ENCODE measurements at regions not wholly inside any gene's neighbourhood (a gene's known extent, or its start where the extent isn't known, plus 50 kb on each side); places are given as distances from the start of the nearest gene placed in this dataset.

DNA sequence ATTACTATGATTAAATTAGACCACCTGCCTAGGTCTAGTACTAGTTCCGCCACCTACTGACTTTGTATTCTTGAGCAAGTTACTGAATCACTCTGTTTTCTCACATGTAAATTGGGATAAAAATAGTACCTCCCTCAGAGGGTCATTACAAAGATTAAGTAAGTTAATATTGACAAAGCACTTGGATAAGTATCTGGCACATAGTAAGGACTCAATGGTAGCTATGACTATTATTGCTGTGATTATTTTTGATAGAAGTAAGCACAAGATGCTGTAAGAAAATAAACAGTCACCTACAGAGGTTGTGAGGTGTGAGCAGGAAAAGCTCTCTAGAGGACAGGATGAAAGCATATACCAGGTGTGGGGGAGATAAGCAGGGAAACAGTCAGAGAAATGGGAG is 173.1 kb upstream of the PAPPA start:
- TF ChIP-seq EP300 (IDR thresholded peaks at IDR 0.05; ENCODE audit: borderline replicate concordance) (no peak), YY1 (IDR thresholded peaks at IDR 0.05; ENCODE audit: low read depth) (no peak), TAF1 (IDR thresholded peaks at IDR 0.05; ENCODE audit: low read depth) (no peak), NFIC (IDR thresholded peaks at IDR 0.05) (no peak), CREB1 (IDR thresholded peaks at IDR 0.05; ENCODE audit: low read depth) (no peak), FOXM1 (IDR thresholded peaks at IDR 0.05; ENCODE audit: borderline replicate concordance, low read depth) (no peak), TEAD4 (IDR thresholded peaks at IDR 0.05) (no peak), RAD21 (IDR thresholded peaks at IDR 0.05; ENCODE audit: low read depth) (no peak), EGR1 (IDR thresholded peaks at IDR 0.05) (no peak), TCF12 (IDR thresholded peaks at IDR 0.05; ENCODE audit: low read depth) (no peak), CEBPB (IDR thresholded peaks at IDR 0.05) (no peak)
- TF ChIP-seq, protein P1, sequence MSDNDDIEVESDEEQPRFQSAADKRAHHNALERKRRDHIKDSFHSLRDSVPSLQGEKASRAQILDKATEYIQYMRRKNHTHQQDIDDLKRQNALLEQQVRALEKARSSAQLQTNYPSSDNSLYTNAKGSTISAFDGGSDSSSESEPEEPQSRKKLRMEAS (IDR thresholded peaks at IDR 0.05) = no peak
- TF ChIP-seq, protein P2, sequence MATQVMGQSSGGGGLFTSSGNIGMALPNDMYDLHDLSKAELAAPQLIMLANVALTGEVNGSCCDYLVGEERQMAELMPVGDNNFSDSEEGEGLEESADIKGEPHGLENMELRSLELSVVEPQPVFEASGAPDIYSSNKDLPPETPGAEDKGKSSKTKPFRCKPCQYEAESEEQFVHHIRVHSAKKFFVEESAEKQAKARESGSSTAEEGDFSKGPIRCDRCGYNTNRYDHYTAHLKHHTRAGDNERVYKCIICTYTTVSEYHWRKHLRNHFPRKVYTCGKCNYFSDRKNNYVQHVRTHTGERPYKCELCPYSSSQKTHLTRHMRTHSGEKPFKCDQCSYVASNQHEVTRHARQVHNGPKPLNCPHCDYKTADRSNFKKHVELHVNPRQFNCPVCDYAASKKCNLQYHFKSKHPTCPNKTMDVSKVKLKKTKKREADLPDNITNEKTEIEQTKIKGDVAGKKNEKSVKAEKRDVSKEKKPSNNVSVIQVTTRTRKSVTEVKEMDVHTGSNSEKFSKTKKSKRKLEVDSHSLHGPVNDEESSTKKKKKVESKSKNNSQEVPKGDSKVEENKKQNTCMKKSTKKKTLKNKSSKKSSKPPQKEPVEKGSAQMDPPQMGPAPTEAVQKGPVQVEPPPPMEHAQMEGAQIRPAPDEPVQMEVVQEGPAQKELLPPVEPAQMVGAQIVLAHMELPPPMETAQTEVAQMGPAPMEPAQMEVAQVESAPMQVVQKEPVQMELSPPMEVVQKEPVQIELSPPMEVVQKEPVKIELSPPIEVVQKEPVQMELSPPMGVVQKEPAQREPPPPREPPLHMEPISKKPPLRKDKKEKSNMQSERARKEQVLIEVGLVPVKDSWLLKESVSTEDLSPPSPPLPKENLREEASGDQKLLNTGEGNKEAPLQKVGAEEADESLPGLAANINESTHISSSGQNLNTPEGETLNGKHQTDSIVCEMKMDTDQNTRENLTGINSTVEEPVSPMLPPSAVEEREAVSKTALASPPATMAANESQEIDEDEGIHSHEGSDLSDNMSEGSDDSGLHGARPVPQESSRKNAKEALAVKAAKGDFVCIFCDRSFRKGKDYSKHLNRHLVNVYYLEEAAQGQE (IDR thresholded peaks at IDR 0.05; ENCODE audit: low read depth) = no peak
- TF ChIP-seq, protein P3, sequence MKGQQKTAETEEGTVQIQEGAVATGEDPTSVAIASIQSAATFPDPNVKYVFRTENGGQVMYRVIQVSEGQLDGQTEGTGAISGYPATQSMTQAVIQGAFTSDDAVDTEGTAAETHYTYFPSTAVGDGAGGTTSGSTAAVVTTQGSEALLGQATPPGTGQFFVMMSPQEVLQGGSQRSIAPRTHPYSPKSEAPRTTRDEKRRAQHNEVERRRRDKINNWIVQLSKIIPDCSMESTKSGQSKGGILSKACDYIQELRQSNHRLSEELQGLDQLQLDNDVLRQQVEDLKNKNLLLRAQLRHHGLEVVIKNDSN (IDR thresholded peaks at IDR 0.05) = no peak
